ENCODE measurements at regions not wholly inside any gene's neighbourhood (a gene's known extent, or its start where the extent isn't known, plus 50 kb on each side); places are given as distances from the start of the nearest gene placed in this dataset.

GRCh38 chr11:69922015-69922595, 102.9 kb upstream of the FGF3 start:
- Histone ChIP-seq H3K27ac (ENCODE audit: low read length) (no peak overlapping the region), H3K4me3 (ENCODE audit: low read length) (no peak overlapping the region), H3K9me3 (ENCODE audit: control insufficient read depth, insufficient read depth, low read length) (no peaks in the 10 kb centered on the region), H3K4me1 (ENCODE audit: control insufficient read depth, insufficient read depth, low read length) (no peaks in the 10 kb centered on the region), H3K36me3 (ENCODE audit: control insufficient read depth, insufficient read depth, low read length) (no peaks in the 10 kb centered on the region), H3K27me3 (ENCODE audit: control insufficient read depth, insufficient read depth, low read length) (peaks cover 3% of the 10 kb centered on the region)
- Mint-ChIP-seq H3K36me3 (no peaks in the 10 kb centered on the region), H3K9me3 (no peaks in the 10 kb centered on the region), H3K4me3 (no peak overlapping the region), H3K27ac (no peak overlapping the region), H3K4me1 (peaks cover 0 to 5% of the 10 kb centered on the region in 2 donors), H3K27me3 (ENCODE audit: low read depth in 2 of 2) (peaks cover 37 to 42% of the 10 kb centered on the region in 2 donors)
- WGBS (ENCODE audit: insufficient coverage), result 86% methylated on average over 16 of the region's 17 CpGs
- DNase-seq, result no peak
- no peak for TF ChIP-seq CTCF (IDR thresholded peaks at IDR 0.05)
- ATAC-seq, result no peak
- intact Hi-C loops (cut with micrococcal nuclease), result no loop called here

DNA sequence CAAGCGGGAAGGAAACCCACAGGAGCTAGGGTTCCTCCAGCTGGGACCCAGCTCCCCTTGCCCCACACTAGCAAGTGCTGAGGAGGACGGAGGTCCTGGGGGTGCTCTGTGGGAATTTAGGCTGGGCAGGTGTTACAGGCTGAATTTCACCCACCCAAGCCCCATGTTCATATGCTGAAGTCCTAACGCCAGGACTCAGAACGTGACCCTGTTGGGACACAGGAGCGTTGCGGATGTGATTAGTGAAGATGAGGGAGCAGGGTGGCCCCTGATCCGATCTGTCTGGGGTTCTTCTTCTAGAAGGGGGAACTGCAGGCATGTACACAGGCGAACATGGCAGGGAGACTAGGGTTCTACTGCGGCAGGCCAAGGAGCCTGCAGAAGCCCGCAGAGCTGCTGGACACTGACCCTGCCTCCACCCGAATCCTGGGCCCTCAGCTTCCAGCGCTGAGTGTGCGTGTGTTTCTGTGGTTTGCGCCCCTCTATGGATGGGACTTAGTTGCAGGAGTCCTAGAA, 103.4 kb upstream of the FGF3 start:
- no peaks in the 10 kb centered on the region for H3K36me3 ChIP-seq (ENCODE audit: control insufficient read depth, insufficient read depth, low read length)
- no peaks in the 10 kb centered on the region for H3K9me3 Mint-ChIP-seq
- H3K4me1 Mint-ChIP-seq, result peaks cover 0 to 5% of the 10 kb centered on the region in 2 donors
- DNase-seq, result no peak
- H3K27me3 Mint-ChIP-seq (ENCODE audit: low read depth in 2 of 2), result peaks cover 42 to 43% of the 10 kb centered on the region in 2 donors
- no peak for TF ChIP-seq CTCF (IDR thresholded peaks at IDR 0.05)
- intact Hi-C loops (cut with micrococcal nuclease), result no loop called here
- no peaks in the 10 kb centered on the region for H3K36me3 Mint-ChIP-seq
- no peaks in the 10 kb centered on the region for H3K9me3 ChIP-seq (ENCODE audit: control insufficient read depth, insufficient read depth, low read length)
- H3K4me3 ChIP-seq (ENCODE audit: low read length), result no peak overlapping the region
- H3K4me1 ChIP-seq (ENCODE audit: control insufficient read depth, insufficient read depth, low read length), result no peaks in the 10 kb centered on the region
- WGBS (ENCODE audit: insufficient coverage), result 91% methylated on average over 14 of the region's 14 CpGs
- no peak overlapping the region for H3K4me3 Mint-ChIP-seq
- no peak for ATAC-seq
- peaks cover 3% of the 10 kb centered on the region for H3K27me3 ChIP-seq (ENCODE audit: control insufficient read depth, insufficient read depth, low read length)
- H3K27ac Mint-ChIP-seq, result no peak overlapping the region
- H3K27ac ChIP-seq (ENCODE audit: low read length), result no peak overlapping the region

DNA sequence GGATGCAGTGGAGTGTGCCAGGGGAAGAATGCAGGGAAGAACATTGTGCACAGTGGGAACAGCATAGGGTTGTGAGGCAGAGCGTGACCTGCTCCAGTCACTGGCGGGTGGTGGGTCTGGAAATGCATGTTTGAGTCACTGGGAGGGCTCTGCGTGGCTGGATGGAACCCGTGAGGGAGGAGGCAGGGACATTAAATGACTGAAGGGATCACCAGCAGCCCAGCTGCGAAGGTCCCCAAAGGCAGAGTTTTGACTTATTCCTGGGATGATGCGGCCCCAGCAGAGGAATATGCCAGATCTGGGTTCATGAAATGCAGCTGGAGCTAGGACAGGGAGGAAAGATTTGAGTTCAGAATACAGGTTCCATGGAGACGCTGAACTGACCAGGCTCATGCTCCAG, 104.0 kb upstream of the FGF3 start:
- H3K9me3 ChIP-seq (ENCODE audit: control insufficient read depth, insufficient read depth, low read length), result no peaks in the 10 kb centered on the region
- DNase-seq (no peak), ATAC-seq (no peak)
- H3K4me3 ChIP-seq (ENCODE audit: low read length), result no peak overlapping the region
- Mint-ChIP-seq H3K4me1 (peaks cover 0 to 5% of the 10 kb centered on the region in 2 donors), H3K9me3 (no peaks in the 10 kb centered on the region), H3K4me3 (no peak overlapping the region), H3K36me3 (no peaks in the 10 kb centered on the region), H3K27me3 (ENCODE audit: low read depth in 2 of 2) (peaks cover 42 to 44% of the 10 kb centered on the region in 2 donors), H3K27ac (no peak overlapping the region)
- peaks cover 3% of the 10 kb centered on the region for H3K27me3 ChIP-seq (ENCODE audit: control insufficient read depth, insufficient read depth, low read length)
- 73% methylated on average over 7 of the region's 7 CpGs for WGBS (ENCODE audit: insufficient coverage)
- no peaks in the 10 kb centered on the region for H3K4me1 ChIP-seq (ENCODE audit: control insufficient read depth, insufficient read depth, low read length)
- TF ChIP-seq CTCF (IDR thresholded peaks at IDR 0.05), result no peak
- no peaks in the 10 kb centered on the region for H3K36me3 ChIP-seq (ENCODE audit: control insufficient read depth, insufficient read depth, low read length)
- intact Hi-C loops (cut with micrococcal nuclease), result no loop called here
- H3K27ac ChIP-seq (ENCODE audit: low read length), result no peak overlapping the region

Measured in natural killer cell (primary cell).